B cell (primary cell): ENCODE measurements at regions not wholly inside any gene's neighbourhood (a gene's known extent, or its start where the extent isn't known, plus 50 kb on each side); places are given as distances from the start of the nearest gene placed in this dataset.

Experiments used
- ATAC-seq: fragments of 200-7000 bp; cut with Tn5 transposase; one replicate; pipeline ENCODE4 v1.10.0; 2021; ENCODE audit warnings: low read depth, mild to moderate bottlenecking, moderate number of reproducible peaks, moderate library complexity
- CTCF ChIA-PET: fragments of 350-600 bp; sonication (Branson Sonifier 250); formaldehyde crosslinking; loops from one replicate; lab custom pipeline; 2021; ENCODE audit warnings: antibody characterized with exemption, inconsistent platforms; lab: Charles Lee
- POLR2A ChIA-PET: fragments of 350-600 bp; sonication (Branson Sonifier 250); formaldehyde crosslinking; loops from one replicate; lab custom pipeline; 2021; ENCODE audit warnings: antibody characterized with exemption; lab: Charles Lee
- DNase-seq: peaks from one replicate; pipeline ENCODE4 v3.0.0; 2013
- H2AFZ ChIP-seq: 2 replicates; pipeline ENCODE4 v1.6.1; 2012; ENCODE audit warnings: mild to moderate bottlenecking, low read depth, low read length; ENCODE audit not compliant: insufficient read depth, poor library complexity, severe bottlenecking
- H3K27ac ChIP-seq, 2 donors: 1 replicate in 1 of 2; 2 replicates in 1 of 2; pipeline ENCODE4 v1.5.1; 2012 to 2013; ENCODE audit warnings: low read length in 2 of 2, mild to moderate bottlenecking in 2 of 2, moderate library complexity in 1 of 2
- H3K27me3 ChIP-seq, 4 experiments: fragments of 200-600 bp in 1 of 4; sonication (generic) in 1 of 4; replicated peaks in 1 of 4; 1 replicate in 2 of 4; 2 replicates in 2 of 4; pipeline versions ENCODE4 v1.6.1 to v1.7.0; 2013 to 2016; ENCODE audit warnings: low read length in 3 of 4, mild to moderate bottlenecking in 2 of 4, mixed read lengths in 1 of 4, moderate library complexity in 1 of 4; ENCODE audit not compliant: insufficient read depth in 4 of 4, control insufficient read depth in 3 of 4; ENCODE audit errors: control extremely low read depth in 1 of 4
- H3K36me3 ChIP-seq, 2 experiments: replicated peaks in 1 of 2; 1 replicate in 1 of 2; 2 replicates in 1 of 2; pipeline versions ENCODE4 v1.6.1 to v1.7.1; 2013; ENCODE audit warnings: low read length in 1 of 2; ENCODE audit not compliant: insufficient read depth in 2 of 2, control insufficient read depth in 1 of 2; ENCODE audit errors: control extremely low read depth in 1 of 2, extremely low read depth in 1 of 2
- H3K4me1 ChIP-seq, 2 donors: fragments of 200-600 bp in 1 of 2; sonication (generic) in 1 of 2; 1 replicate in 1 of 2; 2 replicates in 1 of 2; pipeline versions ENCODE4 v1.5.1 to v1.6.1; 2013 to 2017; ENCODE audit warnings: low read length in 2 of 2; ENCODE audit not compliant: control insufficient read depth in 2 of 2, insufficient read depth in 2 of 2
- H3K4me2 ChIP-seq: replicated peaks from 2 replicates; pipeline ENCODE3; 2012; ENCODE audit warnings: mild to moderate bottlenecking, low read depth, low read length; ENCODE audit not compliant: poor library complexity, severe bottlenecking
- H3K4me3 ChIP-seq, 5 experiments: fragments of 200-600 bp in 1 of 5; sonication (generic) in 1 of 5; 1 replicate in 3 of 5; 2 replicates in 2 of 5; pipeline versions ENCODE4 v1.5.1 to v1.7.0; 2011 to 2016; ENCODE audit warnings: low read length in 4 of 5, mild to moderate bottlenecking in 4 of 5, low read depth in 2 of 5, control low read depth in 1 of 5, moderate library complexity in 1 of 5; ENCODE audit not compliant: insufficient read depth in 1 of 5; ENCODE audit errors: control extremely low read depth in 1 of 5, extremely low read depth in 1 of 5
- H3K79me2 ChIP-seq: fragments of 200-600 bp; sonication (generic); one replicate; pipeline ENCODE4 v1.6.0; 2016; ENCODE audit warnings: low read length; ENCODE audit not compliant: control insufficient read depth, insufficient read depth
- H3K9ac ChIP-seq: fragments of 200-600 bp; sonication (generic); 2 replicates; pipeline ENCODE4 v1.6.1; 2017; ENCODE audit warnings: mild to moderate bottlenecking, low read length, moderate library complexity
- H3K9me3 ChIP-seq, 3 donors: one replicate each; pipeline versions ENCODE4 v1.6.1 to v1.7.1; 2013; ENCODE audit warnings: low read length in 2 of 3; ENCODE audit not compliant: control insufficient read depth in 2 of 3, insufficient read depth in 1 of 3; ENCODE audit errors: control extremely low read depth in 1 of 3
- H4K20me1 ChIP-seq: 2 replicates; pipeline ENCODE4 v1.6.0; 2012; ENCODE audit warnings: mild to moderate bottlenecking, low read length; ENCODE audit not compliant: insufficient read depth, control insufficient read depth, poor library complexity, severe bottlenecking
- H3K27ac Mint-ChIP-seq: one replicate; pipeline ENCODE4 v1.8.0; 2021; ENCODE audit warnings: mixed read lengths
- H3K27me3 Mint-ChIP-seq: one replicate; pipeline ENCODE4 v1.8.0; 2021; ENCODE audit warnings: mixed read lengths
- H3K4me1 Mint-ChIP-seq: one replicate; pipeline ENCODE4 v1.8.0; 2021; ENCODE audit warnings: mixed read lengths
- H3K4me3 Mint-ChIP-seq: one replicate; pipeline ENCODE4 v1.8.0; 2021; ENCODE audit warnings: mixed read lengths
- H3K9me3 Mint-ChIP-seq: one replicate; pipeline ENCODE4 v1.8.0; 2022; ENCODE audit warnings: mixed read lengths; ENCODE audit not compliant: insufficient read depth
- CTCF ChIP-seq: fragments of 200-600 bp; IDR thresholded peaks from one replicate; pipeline ENCODE4 v1.8.0; 2022; ENCODE audit warnings: antibody characterized with exemption, mild to moderate bottlenecking
- EZH2 ChIP-seq: IDR thresholded peaks from 2 replicates; pipeline ENCODE4 v1.6.1; 2012; ENCODE audit warnings: borderline replicate concordance, low read depth, mild to moderate bottlenecking, moderate library complexity, low read length; ENCODE audit not compliant: insufficient read depth, poor library complexity, severe bottlenecking
- WGBS: methylation state at CpG from one replicate; pipeline ENCODE4 v1.1.5; 2013; ENCODE audit warnings: missing lambda C conversion rate; ENCODE audit not compliant: insufficient coverage; 5-methylcytosine and 5-hydroxymethylcytosine counted together
- intact Hi-C: fragments of 100-400 bp; cut with micrococcal nuclease; formaldehyde crosslinking; loops from one replicate; pipeline ENCODE4 v1.10.0; 2022

GRCh38 chr4:116202524-116202923 lies 882.9 kb downstream of the TRAM1L1 start:
- Histone ChIP-seq H2AFZ (no peak overlapping the region), H3K9me3 (no peaks in the 10 kb centered on the region), H3K36me3 (no peaks in the 10 kb centered on the region), H3K4me2 (no peak overlapping the region), H4K20me1 (no peaks in the 10 kb centered on the region), H3K4me1 (no peaks in the 10 kb centered on the region), H3K9ac (no peak overlapping the region), H3K79me2 (no peaks in the 10 kb centered on the region), H3K27me3 (no peaks in the 10 kb centered on the region), H3K27ac (no peak overlapping the region), H3K4me3 (no peak overlapping the region)
- ChIA-PET POLR2A (no interaction called here), CTCF (no interaction called here)
- Mint-ChIP-seq H3K27ac (no peak overlapping the region), H3K27me3 (no peaks in the 10 kb centered on the region), H3K9me3 (no peaks in the 10 kb centered on the region), H3K4me3 (no peak overlapping the region), H3K4me1 (no peaks in the 10 kb centered on the region)
- DNase-seq = no peak
- TF ChIP-seq CTCF (no peak), EZH2 (no peak)
- intact Hi-C loops = no loop called here
- ATAC-seq = no peak
- WGBS = no CpG with 5 or more reads among the region's 1 CpG

DNA sequence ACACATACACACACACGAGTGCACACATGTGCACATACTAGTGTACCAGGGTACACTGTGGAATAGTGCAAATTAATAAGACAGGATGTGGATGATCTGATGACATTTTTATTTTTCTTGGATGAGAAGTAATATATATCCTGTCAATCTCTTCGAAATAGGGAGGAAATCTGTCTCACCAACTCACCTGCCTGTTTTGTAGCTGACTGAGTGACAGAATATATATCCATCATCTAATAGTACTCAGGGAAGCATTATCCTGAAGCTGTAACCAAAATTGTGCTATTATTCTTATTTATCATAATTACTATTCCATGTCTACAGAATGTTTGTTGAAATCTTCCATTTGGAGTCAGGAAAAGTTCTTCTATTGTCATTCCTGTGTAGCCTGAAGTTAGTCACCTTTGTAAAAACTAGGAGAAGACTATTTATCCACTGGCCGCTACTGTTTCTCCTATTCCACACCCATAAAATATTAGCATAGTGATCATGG lies 888.0 kb downstream of the TRAM1L1 start:
- no peaks in the 10 kb centered on the region for H3K27me3 Mint-ChIP-seq
- H3K79me2 ChIP-seq = no peaks in the 10 kb centered on the region
- no peak for TF ChIP-seq EZH2
- no peak for TF ChIP-seq CTCF
- no peak overlapping the region for H3K27ac ChIP-seq
- no peak overlapping the region for H3K4me2 ChIP-seq
- DNase-seq (no peak), ATAC-seq (no peak)
- ChIA-PET POLR2A (no interaction called here), CTCF (no interaction called here)
- H3K4me3 ChIP-seq = no peak overlapping the region
- H3K9me3 Mint-ChIP-seq = no peaks in the 10 kb centered on the region
- H3K4me1 Mint-ChIP-seq = no peaks in the 10 kb centered on the region
- no peaks in the 10 kb centered on the region for H3K4me1 ChIP-seq
- intact Hi-C loops = no loop called here
- H3K4me3 Mint-ChIP-seq = no peak overlapping the region
- H3K9me3 ChIP-seq = no peaks in the 10 kb centered on the region
- H3K27me3 ChIP-seq = no peaks in the 10 kb centered on the region
- H3K36me3 ChIP-seq = no peaks in the 10 kb centered on the region
- no peak overlapping the region for H3K27ac Mint-ChIP-seq
- no peaks in the 10 kb centered on the region for H4K20me1 ChIP-seq
- H2AFZ ChIP-seq = no peak overlapping the region
- WGBS = no CpG with 5 or more reads among the region's 3 CpGs
- no peak overlapping the region for H3K9ac ChIP-seq
